Activated T-cell treated with anti-CD3 and anti-CD28 coated beads for 24 hours (primary cell): ENCODE measurements at regions not wholly inside any gene's neighbourhood (a gene's known extent, or its start where the extent isn't known, plus 50 kb on each side); places are given as distances from the start of the nearest gene placed in this dataset.
"Not testable (repeated sequence)": the region's sequence is repeated elsewhere in the genome, so short reads cannot be mapped to it uniquely, and the experiment has no call there.

ENCODE experiments used
- DNase-seq: peaks from one replicate; pipeline ENCODE4 v3.0.0-alpha.2; 2020; ENCODE audit warnings: low read depth

DNA sequence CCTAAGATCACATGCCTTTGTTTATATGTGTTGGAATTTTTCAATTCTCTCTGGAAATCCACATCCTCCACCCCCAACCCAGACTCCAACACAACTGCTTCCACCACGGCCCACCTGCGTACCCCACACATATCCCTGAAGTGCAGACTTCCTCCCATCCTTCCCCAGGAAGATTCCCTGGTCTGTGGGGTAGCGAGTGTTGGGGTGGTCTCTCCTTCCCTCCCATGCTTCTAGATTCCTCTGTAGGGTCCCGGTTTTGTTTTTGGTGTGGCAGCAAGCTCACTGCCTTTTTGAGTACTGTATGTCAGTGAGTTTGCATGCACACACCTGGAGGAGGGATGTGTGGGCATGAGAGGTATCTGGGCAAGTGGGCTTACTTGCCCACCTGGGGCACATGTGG lies 127.6 kb downstream of the MRPL14 start:
- DNase-seq, result no peak

- not testable (repeated sequence) for DNase-seq
These were observed 128.5 kb downstream of the MRPL14 start for GRCh38 chr6:43998592-43999243.

DNA sequence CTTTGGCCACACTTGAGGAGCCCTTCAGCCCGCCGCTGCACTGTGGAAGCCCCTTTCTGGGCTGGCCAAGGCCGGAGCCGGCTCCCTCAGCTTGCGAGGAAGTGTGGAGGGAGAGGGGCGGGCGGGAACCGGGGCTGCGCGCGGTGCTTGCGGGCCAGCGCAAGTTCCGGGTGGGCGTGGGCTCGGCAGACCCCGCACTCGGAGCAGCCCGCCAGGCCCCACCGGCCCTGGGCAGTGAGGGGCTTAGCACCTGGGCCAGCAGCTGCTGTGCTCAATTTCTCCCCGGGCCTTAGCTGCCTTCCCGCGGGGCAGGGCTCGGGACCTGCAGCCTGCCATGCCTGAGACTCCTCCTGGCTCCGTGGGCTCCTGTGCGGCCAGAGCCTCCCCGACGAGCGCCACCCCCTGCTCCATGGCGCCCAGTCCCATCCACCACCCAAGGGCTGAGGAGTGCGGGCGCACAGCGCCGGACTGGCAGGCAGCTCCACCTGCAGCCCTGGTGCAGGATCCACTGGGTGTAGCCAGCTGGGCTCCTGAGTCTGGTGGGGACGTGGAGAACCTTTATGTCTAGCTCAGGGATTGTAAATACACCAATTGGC lies 129.2 kb downstream of the MRPL14 start:
- DNase-seq, result not testable (repeated sequence)

GRCh38 chr6:43997345-43997677 lies 129.9 kb downstream of the MRPL14 start:
- DNase-seq, result no peak

- no peak for DNase-seq
These were observed 130.5 kb downstream of the MRPL14 start for GRCh38 chr6:43996618-43997344.

GRCh38 chr6:43995137-43995536 lies 132.1 kb downstream of the MRPL14 start:
- no peak for DNase-seq

DNA sequence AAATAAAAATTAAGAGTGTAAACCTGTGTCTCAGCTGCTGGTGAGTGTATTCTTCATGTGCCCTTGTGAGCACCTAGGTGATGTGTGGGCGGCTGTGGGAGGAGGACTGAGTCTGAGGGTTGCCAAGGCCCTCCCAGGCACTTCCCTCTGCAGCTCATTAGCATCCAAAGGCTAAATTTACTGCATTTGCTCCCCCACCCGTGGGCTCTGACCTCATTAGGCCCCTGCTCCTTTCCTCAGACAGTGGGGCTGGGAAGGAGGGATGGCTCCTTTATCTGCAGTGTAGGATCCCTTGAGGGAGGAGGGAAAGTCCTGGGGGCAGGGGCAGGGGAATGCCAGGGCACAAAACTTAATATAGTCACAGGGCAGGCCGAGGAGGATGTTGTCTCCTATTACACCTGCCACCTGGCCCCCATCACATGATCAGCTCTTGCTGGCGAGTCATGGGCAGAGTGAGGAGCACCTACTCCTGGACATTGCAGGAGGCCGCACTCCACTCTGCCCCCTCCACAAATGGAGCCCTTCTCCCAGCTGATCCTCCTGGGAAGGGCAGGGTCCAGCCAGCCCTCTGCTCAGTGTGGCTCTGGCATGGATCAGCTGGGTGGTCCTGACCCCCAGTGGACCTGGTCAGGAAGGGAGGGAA lies 133.2 kb downstream of the MRPL14 start:
- DNase-seq, result no peak

GRCh38 chr6:43992783-43993644 lies 134.2 kb downstream of the MRPL14 start:
- no peak for DNase-seq

DNA sequence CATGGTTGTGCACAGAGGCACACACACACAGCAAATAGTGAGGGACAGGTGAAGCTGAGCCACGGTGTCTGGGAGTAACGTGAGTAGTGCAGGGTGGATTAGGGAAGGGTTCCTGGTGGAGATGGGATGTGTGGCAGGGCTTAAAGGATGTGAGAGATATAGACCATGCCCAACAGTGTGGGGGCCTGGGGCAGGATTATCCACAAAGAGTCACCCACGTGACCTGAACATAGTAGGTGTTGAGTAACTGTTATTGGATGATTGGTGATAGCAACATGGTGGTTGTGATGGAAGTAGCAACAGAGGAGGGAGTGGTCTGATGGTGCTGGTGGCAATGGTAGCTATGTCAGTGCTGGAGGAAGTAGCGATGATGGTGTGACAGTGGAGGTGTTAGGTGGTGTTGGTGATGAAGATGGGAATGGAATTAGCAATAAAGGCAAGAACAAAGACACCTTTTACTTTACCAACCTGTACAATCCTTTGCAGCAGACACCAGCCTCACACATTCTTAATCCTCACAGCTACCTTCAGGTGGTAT lies 135.1 kb downstream of the MRPL14 start:
- no peak for DNase-seq

GRCh38 chr6:43990627-43991619 lies 136.3 kb downstream of the MRPL14 start:
- DNase-seq, result no peak

DNA sequence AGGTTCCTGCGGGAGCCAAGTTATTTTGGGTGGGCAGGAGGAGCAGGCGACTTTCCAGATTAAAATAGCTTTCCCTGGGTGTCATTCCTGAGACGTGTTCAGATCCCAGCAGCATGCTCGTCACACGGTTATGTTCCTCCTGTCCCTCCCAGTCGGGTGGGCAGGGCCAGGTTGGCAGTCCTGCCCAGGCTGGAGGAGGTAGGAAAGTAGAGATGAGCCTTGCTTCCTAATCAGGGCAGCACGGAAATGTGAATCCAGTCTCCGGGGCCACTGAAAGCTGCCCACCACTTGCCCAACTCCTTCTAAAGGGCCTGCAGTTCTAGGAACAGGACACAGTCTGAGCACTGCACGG lies 137.0 kb downstream of the MRPL14 start:
- DNase-seq, result no peak

DNA sequence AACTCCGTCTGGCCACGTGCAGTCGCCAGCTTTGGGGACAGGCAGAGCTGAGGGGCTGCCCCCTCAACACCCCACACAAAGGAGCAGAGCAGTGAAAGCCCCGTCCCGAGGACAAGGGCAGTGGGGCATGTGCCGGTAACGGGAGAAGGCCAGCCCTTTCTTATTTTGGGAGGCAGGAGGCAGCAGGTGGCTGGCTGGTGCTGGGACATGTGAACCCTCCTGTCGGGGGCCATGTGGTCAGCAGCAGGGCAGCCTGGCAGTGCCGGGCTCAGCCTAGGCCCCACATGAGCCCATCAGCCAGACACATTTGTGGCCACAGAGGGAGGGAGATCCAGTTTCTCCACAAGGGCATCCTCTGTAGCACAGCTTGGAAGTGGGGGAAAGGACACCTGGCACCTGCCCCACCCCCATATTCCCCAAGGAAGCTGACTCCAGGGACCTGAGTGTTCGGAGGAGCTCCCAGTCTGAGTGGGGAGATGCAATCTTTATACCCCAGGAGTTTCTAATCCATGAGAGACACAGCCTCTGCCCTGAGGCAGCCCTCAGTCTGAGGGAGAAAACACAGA lies 137.6 kb downstream of the MRPL14 start:
- no peak for DNase-seq

GRCh38 chr6:43988801-43989200 lies 138.5 kb downstream of the MRPL14 start:
- no peak for DNase-seq

DNA sequence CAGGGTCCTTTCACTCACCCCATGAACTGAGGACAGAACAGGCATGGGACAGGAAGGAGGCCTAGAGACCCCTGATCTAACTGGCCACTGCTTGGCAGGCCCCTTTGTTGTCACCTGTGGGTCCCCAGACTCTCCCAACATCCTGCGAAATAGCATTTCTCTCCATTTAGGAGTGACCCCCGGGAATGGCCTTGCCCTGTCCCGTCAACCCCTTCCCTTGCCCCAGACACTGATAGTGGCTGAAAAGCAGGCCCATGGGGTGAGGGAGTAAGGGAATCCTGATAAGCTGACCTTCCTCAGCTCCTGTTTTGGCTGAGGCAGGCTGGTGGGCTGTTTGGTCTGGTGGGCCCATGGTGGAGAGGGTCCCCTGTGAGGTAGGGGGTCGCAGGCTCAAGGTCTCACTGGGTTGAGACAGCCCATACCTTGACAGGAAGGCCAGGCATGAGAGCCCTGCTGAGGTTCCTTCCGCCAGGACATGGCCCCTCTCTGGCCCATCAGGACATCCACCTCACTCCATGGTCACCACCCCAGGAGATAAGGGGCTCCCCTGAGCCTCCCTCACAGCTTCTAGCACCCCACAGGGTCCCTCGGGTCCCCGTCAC lies 139.3 kb downstream of the MRPL14 start:
- DNase-seq, result no peak

- no peak for DNase-seq
These were observed 141.0 kb downstream of the MRPL14 start for GRCh38 chr6:43986177-43986825.

GRCh38 chr6:43985329-43985728 lies 141.9 kb downstream of the MRPL14 start:
- DNase-seq, result no peak

DNA sequence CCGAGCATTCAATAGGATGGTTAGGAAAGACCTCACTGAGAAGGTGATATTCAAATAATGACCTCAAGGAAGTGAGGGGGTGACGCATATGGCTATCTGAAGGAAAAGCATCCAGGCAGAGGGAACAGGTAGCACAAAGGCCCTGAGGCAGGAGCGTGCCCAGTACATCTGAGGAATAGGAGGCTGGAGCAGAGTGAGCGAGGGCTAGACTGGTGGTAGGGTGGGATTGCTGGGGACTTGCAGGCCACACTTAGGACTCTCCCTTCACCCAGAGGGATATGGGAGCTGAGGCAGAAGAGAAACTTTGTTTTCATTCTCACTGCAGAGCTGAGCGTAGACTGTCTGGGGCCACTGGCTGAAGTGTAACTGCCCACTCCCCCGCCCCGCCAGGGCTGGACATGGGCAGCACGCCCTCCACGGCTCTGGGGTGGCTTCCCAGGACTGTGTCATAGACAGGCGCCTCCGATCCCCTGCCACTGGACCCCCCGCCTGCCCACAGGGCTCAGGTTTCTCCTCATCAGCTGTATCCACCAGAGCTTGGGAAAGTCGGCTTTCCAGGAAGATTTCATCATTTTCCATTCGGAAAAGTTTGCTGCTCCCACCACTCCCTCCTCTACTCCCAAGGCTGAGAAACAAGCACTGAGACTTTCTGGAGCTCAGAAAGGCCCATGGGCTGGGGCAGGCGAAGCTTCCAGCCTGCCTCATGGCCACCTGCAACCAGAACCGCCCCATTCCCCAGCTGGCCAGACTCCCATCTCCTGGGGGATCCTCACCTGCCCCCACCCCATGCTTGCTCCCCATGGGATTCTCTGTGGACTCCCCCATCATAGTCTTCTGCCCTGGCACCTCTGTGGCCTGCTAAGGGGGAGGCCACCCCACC lies 142.6 kb downstream of the MRPL14 start:
- DNase-seq, result no peak

GRCh38 chr6:43983632-43984031 lies 143.6 kb downstream of the MRPL14 start:
- no peak for DNase-seq
